ENCODE measurements at regions not wholly inside any gene's neighbourhood (a gene's known extent, or its start where the extent isn't known, plus 50 kb on each side); places are given as distances from the start of the nearest gene placed in this dataset.
"Not testable (repeated sequence)": the region's sequence is repeated elsewhere in the genome, so short reads cannot be mapped to it uniquely, and the experiment has no call there.

GRCh38 chr7:3094701-3095445 is 51.2 kb upstream of the CARD11 start:
- no peak for DNase-seq

DNA sequence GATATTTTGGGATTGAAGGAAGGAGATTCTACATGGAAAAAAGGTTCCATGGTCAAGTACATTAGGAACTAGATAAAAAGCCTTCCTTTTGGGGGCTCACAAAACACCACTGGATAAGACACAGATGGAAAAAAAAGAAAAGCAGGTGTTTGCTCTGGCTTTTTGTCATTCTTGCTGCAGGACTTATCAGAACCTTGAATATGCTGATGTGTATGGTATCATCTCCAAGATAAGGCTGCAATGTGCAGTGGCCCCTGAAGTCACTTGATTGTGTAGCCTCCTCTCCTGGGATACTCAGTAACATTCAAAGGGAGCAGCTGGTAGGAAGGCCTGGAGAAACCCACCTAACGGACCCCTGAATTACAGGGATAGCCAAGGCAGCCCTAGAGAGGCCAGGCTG is 54.1 kb upstream of the CARD11 start:
- no peak for DNase-seq

DNA sequence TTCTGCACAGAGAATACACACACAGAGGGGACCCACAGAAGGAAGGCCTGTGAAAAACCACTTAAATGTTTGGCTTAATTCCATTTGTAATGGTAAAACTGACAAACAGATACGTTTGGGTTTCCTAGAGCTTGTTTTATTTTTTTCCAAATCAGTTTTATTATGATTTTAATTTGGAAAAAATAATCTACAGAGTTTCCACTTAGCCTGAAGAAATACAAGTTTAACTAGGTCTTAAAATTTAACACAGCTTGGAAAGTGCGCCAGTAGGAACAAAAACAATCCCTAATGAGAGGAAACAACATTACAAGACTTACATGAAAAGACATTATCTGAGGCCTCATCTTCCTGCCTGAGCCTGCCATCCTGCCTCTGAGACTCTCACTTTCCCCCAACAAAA is 58.5 kb upstream of the CARD11 start:
- no peak for DNase-seq

DNA sequence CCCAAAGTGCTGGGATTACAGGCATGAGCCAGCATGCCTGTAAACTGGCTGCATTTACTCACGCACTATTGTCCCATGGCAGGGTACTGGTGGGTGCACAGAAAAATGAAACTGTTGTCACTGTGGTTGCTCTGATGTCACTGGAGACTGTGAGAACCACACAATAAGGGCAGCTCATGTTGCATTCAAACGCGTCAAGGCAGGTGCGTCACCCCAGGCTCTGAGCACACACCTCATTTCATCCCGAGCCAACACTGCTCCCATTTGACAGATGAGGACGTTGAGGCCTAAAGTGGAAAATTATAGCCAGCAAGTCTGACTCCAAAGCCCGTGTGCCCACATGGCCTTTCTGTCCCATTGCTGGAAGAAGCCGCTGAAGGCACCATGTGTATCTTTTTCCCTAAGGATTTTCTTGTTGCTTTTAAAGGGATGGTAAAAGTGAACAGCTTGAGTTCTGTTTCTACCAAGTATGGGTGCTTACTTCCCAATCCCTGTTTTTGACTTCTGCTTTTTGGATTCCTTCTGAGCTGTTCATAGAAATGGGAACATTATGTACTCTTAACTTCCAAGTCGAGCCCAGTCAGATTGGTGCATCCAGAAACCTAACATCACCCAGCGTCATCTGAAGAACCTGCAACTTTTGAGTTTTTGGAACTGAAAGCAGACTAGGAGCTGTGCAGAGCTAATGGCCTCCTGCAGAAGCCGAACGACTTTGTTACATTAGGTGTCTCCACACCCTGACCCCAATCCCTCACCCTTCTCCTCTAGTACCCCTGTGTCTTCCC is 60.1 kb upstream of the CARD11 start:
- no peak for DNase-seq

GRCh38 chr7:3105856-3106255 is 62.2 kb upstream of the CARD11 start:
- no peak for DNase-seq

DNA sequence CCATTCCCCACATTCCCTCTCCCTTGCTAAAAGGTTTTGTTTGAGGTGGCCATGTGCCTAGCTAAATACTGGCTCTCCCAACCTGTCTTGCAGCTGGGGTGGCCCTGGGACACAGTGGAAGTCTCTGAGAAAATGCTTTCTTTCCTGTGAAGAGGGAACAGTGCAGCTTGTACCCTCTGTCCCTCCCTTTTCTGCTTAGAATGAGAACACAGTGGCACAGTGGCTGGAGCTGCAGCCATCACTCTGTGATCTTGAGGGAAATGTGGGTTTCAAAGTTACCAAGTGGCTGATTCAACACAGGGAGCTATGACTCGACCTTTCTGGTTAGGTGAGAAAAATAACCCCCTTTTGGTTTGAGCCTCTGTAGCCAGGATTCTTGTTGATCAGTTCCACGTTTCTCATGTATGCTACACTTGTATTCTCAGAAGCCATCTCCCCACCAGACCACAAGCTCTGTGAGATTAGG is 62.7 kb upstream of the CARD11 start:
- DNase-seq = no peak

- no peak for DNase-seq
These were observed 63.6 kb upstream of the CARD11 start for GRCh38 chr7:3107228-3107763.

DNA sequence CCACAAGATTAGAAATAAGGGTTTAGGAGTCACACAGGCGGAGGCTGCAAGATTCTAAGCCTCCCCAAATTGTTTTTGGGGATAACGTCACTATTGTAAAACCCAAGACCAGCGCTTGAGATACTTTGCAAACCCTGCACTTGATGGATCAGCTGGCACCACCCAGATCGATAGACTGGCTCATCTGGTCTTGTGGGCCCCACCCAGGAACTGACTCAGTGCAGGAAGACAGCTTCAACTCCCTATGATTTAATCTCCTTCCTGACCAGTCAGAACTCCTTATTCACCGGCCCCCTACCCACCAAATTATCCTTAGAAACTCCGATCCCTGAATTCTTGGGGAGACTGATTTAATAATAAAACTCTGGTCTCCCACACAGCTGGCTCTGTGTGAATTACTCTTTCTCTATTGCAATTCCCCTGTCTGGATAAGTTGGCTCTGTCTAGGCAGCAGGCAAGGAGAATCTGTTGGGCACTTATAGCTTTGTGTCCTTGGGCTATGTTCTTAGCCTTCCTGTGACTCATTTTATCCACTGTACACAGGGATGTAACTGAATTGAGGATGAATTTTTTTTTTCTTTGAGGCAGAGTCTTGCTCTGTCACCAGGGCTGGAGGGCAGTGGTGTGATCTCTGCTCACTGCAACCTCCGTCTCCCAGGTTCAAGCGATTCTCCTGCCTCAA is 64.4 kb upstream of the CARD11 start:
- no peak for DNase-seq

DNA sequence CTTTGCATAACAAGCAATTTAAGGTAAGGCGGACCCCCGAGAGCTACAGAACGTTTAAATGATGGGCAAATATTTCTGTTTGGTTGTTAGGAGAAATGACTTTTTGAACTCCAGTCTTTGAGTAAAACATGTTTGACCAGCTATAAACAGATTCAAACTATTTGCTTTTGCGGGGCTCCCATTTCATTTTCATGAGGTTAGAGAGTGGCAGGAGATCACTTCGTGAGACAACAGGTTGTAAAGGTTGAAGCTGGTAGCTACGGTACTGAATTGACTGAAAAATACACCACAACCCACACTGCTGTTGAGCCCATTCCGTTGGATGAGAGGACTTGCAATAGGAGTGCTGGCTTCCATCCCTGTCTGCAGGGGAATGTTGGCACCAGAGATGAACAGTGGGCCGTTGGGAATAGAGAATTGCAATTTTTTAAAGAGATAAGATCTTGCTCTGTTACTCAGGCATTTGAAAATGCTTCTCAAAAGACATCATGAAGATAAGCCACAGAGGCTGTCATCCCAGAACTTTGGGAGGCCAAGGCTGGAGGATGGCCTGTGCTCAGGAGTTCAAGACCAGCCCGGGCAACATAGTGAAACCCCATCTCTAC is 65.7 kb upstream of the CARD11 start:
- no peak for DNase-seq

GRCh38 chr7:3112479-3113134 is 68.9 kb upstream of the CARD11 start:
- no peak for DNase-seq

DNA sequence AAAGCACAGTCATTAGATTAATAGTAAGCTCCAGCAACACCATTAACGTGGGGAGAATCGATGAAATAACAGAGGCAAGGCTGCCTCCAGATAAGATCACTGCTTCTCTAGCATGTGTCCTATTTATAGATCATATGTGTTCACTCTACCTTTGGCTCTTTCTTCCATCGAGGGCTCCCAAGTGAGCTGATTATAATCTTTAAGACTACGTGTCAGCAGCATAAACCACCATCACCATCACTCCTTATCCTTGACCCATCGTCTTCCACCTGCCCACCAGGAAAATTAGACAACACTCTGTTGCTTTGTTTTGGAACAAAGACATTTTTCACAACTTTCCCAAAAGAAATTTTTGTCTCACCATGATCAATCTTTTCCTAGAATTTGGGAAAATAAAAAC is 71.2 kb upstream of the CARD11 start:
- DNase-seq = no peak

DNA sequence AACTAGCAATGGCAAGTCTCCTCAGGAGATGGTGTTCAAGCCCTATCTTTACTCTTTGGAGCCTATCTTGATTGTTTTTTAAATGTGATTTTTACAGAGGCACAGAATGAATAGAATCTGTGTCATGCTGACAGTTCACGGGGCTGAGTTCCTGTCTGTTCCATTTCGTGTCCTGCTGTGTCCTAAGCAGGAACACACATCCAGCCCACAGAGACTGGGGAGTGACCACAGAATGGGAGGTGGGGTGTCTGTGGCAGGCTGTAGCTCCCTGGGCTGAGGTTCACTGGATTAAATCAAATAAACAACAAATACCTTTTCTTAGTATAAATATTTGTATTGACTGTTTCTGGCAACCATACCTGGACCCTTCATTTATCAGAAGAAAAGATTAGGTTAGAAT is 73.4 kb upstream of the CARD11 start:
- no peak for DNase-seq

GRCh38 chr7:3117488-3118231 is 74.0 kb upstream of the CARD11 start:
- no peak for DNase-seq

DNA sequence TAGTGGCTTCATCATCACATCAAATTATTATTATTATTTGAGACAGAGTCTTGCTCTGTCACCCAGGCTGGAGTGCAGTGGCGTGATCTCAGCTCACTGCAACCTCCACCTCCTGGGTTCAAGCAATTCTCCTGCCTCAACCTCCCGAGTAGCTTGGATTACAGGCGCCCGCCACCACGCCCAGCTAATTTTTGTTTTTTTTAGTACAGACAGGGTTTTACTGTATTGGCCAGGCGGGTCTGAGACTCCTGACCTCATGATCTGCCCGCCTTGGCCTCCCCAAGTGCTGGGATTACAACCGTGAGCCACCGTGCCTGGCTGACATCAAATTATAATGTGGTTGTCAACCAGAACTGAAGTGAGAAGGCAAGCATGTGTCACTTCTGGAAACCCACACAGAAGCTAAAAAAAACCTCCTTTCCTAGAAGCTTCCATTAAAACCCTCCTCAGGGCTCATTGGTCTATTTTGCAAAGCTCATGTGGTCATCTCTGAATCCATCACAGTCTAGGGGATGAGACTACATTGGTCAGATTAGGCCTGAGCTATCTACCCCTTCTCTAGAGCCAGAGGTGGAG is 75.8 kb upstream of the CARD11 start:
- DNase-seq = not testable (repeated sequence)

GRCh38 chr7:3119963-3120362 is 76.3 kb upstream of the CARD11 start:
- DNase-seq = no peak

DNA sequence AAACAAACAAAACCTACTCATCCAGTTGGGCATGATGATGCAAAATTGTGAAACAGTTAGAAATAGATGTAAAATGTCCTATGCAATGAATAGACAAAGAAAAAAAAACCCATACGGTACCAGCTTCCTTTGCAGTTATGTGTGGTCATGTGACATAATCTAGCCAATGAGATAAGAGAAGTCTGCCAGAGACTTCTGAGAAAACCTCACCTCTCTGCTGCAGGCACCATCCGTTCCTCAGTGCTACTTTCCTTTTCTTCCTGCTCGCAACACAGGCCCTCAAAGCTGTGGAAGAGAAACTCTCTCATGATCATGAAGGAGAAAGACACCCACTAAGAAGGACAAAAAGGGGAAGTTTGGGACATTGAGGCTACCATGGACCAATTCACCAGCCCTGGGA is 76.8 kb upstream of the CARD11 start:
- no peak for DNase-seq

GRCh38 chr7:3128857-3129490 is 85.3 kb upstream of the CARD11 start:
- no peak for DNase-seq

GRCh38 chr7:3133811-3134385 is 90.2 kb upstream of the CARD11 start:
- DNase-seq = no peak

- DNase-seq = no peak
These were observed 91.1 kb upstream of the CARD11 start for GRCh38 chr7:3134745-3135144.

DNA sequence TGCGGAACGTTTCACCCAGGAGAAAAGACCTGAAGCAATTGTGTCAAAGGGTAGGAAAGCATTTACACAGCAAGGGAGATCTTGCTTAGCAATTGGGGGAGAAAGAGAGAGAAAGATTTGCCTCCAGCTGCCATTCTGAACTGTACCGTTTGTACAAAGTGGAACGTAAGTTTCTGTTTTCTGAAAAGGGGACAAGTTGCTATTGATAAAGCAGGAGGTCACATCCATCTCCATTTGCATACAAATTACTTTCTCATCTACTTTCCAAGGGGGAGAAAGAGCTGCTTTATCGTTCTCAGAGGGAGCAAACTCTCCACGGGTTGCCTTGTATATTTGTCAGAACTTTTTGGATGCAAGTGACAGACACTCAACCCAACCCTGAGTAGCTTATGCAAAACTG is 92.0 kb upstream of the CARD11 start:
- DNase-seq = no peak

DNA sequence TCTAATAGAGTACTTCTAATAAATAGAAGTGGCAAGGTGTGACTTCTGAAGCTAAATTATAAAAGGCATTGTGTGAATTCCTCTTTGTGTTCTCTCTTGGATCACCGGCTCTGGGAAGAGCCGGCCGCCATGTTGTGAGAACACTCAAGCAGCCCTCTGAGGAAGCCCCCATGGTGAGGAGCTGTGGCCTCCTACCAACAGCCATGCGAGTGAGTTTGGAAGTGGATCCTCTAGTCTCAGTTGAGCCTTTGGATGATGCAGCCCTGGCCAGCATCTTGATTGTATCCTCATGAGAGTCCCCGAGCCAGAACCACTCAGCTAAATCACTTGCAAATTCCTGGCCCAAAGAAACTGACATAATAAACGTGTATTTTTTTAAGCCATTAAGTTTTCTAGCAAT is 94.5 kb upstream of the CARD11 start:
- DNase-seq = no peak
